ENCODE measurements at regions not wholly inside any gene's neighbourhood (a gene's known extent, or its start where the extent isn't known, plus 50 kb on each side); places are given as distances from the start of the nearest gene placed in this dataset.

DNA sequence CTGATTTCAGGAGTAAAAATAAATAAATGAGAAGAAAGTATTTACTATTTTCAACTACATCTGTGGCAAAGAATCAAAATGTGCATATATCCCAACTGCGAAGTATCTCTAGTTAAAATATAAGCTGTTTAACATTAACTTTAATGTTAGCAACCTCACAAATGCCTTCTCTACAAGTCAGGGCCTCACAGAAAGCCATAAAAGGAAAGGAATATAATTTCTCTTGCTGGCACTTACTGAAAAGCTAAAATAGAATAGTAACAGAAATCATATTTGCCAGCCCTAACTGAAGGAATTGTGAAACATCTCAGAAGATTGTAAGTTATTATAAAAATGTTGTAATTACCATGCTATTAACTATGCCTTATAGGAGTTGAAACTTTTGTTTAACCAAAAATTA lies 65.1 kb upstream of the MBNL1 start (continued):
- TF ChIP-seq TSHZ2 (CRISPR knock-in tag; IDR thresholded peaks at IDR 0.05) (no peak), TCF4 (CRISPR knock-in tag; IDR thresholded peaks at IDR 0.05; ENCODE audit: borderline replicate concordance) (no peak), ZNF565 (CRISPR knock-in tag; conservative IDR thresholded peaks at IDR 0.05; ENCODE audit: low read depth) (no peak), CSDC2 (CRISPR knock-in tag; IDR thresholded peaks at IDR 0.05) (no peak), SNAI2 (CRISPR knock-in tag; IDR thresholded peaks at IDR 0.05) (no peak)
- TF ChIP-seq, protein P1, sequence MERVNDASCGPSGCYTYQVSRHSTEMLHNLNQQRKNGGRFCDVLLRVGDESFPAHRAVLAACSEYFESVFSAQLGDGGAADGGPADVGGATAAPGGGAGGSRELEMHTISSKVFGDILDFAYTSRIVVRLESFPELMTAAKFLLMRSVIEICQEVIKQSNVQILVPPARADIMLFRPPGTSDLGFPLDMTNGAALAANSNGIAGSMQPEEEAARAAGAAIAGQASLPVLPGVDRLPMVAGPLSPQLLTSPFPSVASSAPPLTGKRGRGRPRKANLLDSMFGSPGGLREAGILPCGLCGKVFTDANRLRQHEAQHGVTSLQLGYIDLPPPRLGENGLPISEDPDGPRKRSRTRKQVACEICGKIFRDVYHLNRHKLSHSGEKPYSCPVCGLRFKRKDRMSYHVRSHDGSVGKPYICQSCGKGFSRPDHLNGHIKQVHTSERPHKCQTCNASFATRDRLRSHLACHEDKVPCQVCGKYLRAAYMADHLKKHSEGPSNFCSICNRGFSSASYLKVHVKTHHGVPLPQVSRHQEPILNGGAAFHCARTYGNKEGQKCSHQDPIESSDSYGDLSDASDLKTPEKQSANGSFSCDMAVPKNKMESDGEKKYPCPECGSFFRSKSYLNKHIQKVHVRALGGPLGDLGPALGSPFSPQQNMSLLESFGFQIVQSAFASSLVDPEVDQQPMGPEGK (CRISPR knock-in tag; IDR thresholded peaks at IDR 0.05; ENCODE audit: borderline replicate concordance), result no peak
- TF ChIP-seq, protein P2, sequence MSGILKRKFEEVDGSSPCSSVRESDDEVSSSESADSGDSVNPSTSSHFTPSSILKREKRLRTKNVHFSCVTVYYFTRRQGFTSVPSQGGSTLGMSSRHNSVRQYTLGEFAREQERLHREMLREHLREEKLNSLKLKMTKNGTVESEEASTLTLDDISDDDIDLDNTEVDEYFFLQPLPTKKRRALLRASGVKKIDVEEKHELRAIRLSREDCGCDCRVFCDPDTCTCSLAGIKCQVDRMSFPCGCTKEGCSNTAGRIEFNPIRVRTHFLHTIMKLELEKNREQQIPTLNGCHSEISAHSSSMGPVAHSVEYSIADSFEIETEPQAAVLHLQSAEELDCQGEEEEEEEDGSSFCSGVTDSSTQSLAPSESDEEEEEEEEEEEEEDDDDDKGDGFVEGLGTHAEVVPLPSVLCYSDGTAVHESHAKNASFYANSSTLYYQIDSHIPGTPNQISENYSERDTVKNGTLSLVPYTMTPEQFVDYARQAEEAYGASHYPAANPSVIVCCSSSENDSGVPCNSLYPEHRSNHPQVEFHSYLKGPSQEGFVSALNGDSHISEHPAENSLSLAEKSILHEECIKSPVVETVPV (CRISPR knock-in tag; IDR thresholded peaks at IDR 0.05), result no peak

DNA sequence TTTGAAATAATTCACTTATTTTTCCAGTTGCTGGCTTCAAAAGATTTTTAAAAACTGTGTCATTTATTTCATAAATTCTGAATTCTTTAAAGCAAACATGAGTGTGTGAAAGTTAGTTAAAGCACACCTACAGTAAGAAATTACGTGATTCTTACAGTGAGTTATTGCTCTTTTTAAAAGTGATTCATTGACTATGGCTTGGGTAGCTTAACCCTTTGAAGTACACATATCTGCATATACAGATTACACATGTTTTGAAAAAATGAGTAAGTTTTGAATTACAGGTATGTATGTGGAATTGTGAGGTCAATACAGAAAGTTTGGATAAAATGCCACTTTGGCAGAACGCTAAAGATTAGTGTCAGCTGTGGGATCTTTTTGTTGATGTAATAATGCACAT lies 64.5 kb upstream of the MBNL1 start:
- ATAC-seq, result no peak
- no peak for TF ChIP-seq GLIS3 (CRISPR knock-in tag; IDR thresholded peaks at IDR 0.05)
- no peak for TF ChIP-seq TCF4 (CRISPR knock-in tag; IDR thresholded peaks at IDR 0.05; ENCODE audit: borderline replicate concordance)
- no peak for TF ChIP-seq SNAI2 (CRISPR knock-in tag; IDR thresholded peaks at IDR 0.05)
- no peak for TF ChIP-seq ZNF8 (CRISPR knock-in tag; IDR thresholded peaks at IDR 0.05)
- TF ChIP-seq TSHZ2 (CRISPR knock-in tag; IDR thresholded peaks at IDR 0.05), result no peak
- TF ChIP-seq ZFP3 (CRISPR knock-in tag; IDR thresholded peaks at IDR 0.05), result no peak
- no peak for TF ChIP-seq ZNF70 (CRISPR knock-in tag; IDR thresholded peaks at IDR 0.05)
- TF ChIP-seq, protein P2 (CRISPR knock-in tag; IDR thresholded peaks at IDR 0.05), result no peak
- TF ChIP-seq ARNTL (CRISPR knock-in tag; IDR thresholded peaks at IDR 0.05; ENCODE audit: borderline replicate concordance, low read depth), result no peak
- TF ChIP-seq, protein P1 (CRISPR knock-in tag; IDR thresholded peaks at IDR 0.05; ENCODE audit: borderline replicate concordance), result no peak
- TF ChIP-seq, protein P3, sequence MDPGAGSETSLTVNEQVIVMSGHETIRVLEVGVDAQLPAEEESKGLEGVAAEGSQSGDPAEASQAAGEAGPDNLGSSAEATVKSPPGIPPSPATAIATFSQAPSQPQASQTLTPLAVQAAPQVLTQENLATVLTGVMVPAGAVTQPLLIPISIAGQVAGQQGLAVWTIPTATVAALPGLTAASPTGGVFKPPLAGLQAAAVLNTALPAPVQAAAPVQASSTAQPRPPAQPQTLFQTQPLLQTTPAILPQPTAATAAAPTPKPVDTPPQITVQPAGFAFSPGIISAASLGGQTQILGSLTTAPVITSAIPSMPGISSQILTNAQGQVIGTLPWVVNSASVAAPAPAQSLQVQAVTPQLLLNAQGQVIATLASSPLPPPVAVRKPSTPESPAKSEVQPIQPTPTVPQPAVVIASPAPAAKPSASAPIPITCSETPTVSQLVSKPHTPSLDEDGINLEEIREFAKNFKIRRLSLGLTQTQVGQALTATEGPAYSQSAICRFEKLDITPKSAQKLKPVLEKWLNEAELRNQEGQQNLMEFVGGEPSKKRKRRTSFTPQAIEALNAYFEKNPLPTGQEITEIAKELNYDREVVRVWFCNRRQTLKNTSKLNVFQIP (CRISPR knock-in tag; IDR thresholded peaks at IDR 0.05; ENCODE audit: borderline replicate concordance, low read depth), result no peak
- TF ChIP-seq ZNF565 (CRISPR knock-in tag; conservative IDR thresholded peaks at IDR 0.05; ENCODE audit: low read depth), result no peak
- TF ChIP-seq ZFP30 (CRISPR knock-in tag; IDR thresholded peaks at IDR 0.05), result no peak
- no peak for TF ChIP-seq RARB (CRISPR knock-in tag; IDR thresholded peaks at IDR 0.05)
- no peak for TF ChIP-seq ISL1 (CRISPR knock-in tag; IDR thresholded peaks at IDR 0.05)
